ENCODE measurements at regions not wholly inside any gene's neighbourhood (a gene's known extent, or its start where the extent isn't known, plus 50 kb on each side); places are given as distances from the start of the nearest gene placed in this dataset.

- no peak for TF ChIP-seq ZNF274 (IDR thresholded peaks at IDR 0.05; ENCODE audit: low read depth, low read length)
- H3K4me3 ChIP-seq (ENCODE audit: low read length) = no peak overlapping the region
These were observed 304.3 kb upstream of the ESRRG start for GRCh38 chr1:217027403-217028080.

GRCh38 chr1:217026531-217026930 is 303.3 kb upstream of the ESRRG start:
- no peak for TF ChIP-seq ZNF274 (IDR thresholded peaks at IDR 0.05; ENCODE audit: low read depth, low read length)
- H3K4me3 ChIP-seq (ENCODE audit: low read length) = no peak overlapping the region

GRCh38 chr1:217025381-217025780 is 302.2 kb upstream of the ESRRG start:
- no peak overlapping the region for H3K4me3 ChIP-seq (ENCODE audit: low read length)
- TF ChIP-seq ZNF274 (IDR thresholded peaks at IDR 0.05; ENCODE audit: low read depth, low read length) = no peak

- H3K4me3 ChIP-seq (ENCODE audit: low read length) = no peak overlapping the region
- no peak for TF ChIP-seq ZNF274 (IDR thresholded peaks at IDR 0.05; ENCODE audit: low read depth, low read length)
These were observed 301.7 kb upstream of the ESRRG start for GRCh38 chr1:217024911-217025310.

GRCh38 chr1:217021956-217022355 is 298.7 kb upstream of the ESRRG start:
- H3K4me3 ChIP-seq (ENCODE audit: low read length) = no peak overlapping the region
- TF ChIP-seq ZNF274 (IDR thresholded peaks at IDR 0.05; ENCODE audit: low read depth, low read length) = no peak

- H3K4me3 ChIP-seq (ENCODE audit: low read length) = no peak overlapping the region
- TF ChIP-seq ZNF274 (IDR thresholded peaks at IDR 0.05; ENCODE audit: low read depth, low read length) = no peak
These were observed 298.2 kb upstream of the ESRRG start for GRCh38 chr1:217021400-217021799.

GRCh38 chr1:217019475-217019874 is 296.2 kb upstream of the ESRRG start:
- no peak for TF ChIP-seq ZNF274 (IDR thresholded peaks at IDR 0.05; ENCODE audit: low read depth, low read length)
- H3K4me3 ChIP-seq (ENCODE audit: low read length) = no peak overlapping the region

- no peak for TF ChIP-seq ZNF274 (IDR thresholded peaks at IDR 0.05; ENCODE audit: low read depth, low read length)
- no peak overlapping the region for H3K4me3 ChIP-seq (ENCODE audit: low read length)
These were observed 295.4 kb upstream of the ESRRG start for GRCh38 chr1:217018648-217019047.

- no peak overlapping the region for H3K4me3 ChIP-seq (ENCODE audit: low read length)
- TF ChIP-seq ZNF274 (IDR thresholded peaks at IDR 0.05; ENCODE audit: low read depth, low read length) = no peak
These were observed 293.9 kb upstream of the ESRRG start for GRCh38 chr1:217017165-217017564.

- no peak overlapping the region for H3K4me3 ChIP-seq (ENCODE audit: low read length)
- TF ChIP-seq ZNF274 (IDR thresholded peaks at IDR 0.05; ENCODE audit: low read depth, low read length) = no peak
These were observed 290.8 kb upstream of the ESRRG start for GRCh38 chr1:217014066-217014465.

GRCh38 chr1:217012659-217013058 is 289.4 kb upstream of the ESRRG start:
- TF ChIP-seq ZNF274 (IDR thresholded peaks at IDR 0.05; ENCODE audit: low read depth, low read length) = no peak

GRCh38 chr1:217011097-217011496 is 287.9 kb upstream of the ESRRG start:
- no peak overlapping the region for H3K4me3 ChIP-seq (ENCODE audit: low read length)
- TF ChIP-seq ZNF274 (IDR thresholded peaks at IDR 0.05; ENCODE audit: low read depth, low read length) = no peak

More at GRCh38 chr1:217012659-217013058, 289.4 kb upstream of the ESRRG start:
- H3K4me3 ChIP-seq (ENCODE audit: low read length) = no peak overlapping the region

- TF ChIP-seq ZNF274 (IDR thresholded peaks at IDR 0.05; ENCODE audit: low read depth, low read length) = no peak
- no peak overlapping the region for H3K4me3 ChIP-seq (ENCODE audit: low read length)
These were observed 287.0 kb upstream of the ESRRG start for GRCh38 chr1:217010253-217010652.

GRCh38 chr1:217009376-217009775 is 286.1 kb upstream of the ESRRG start:
- TF ChIP-seq ZNF274 (IDR thresholded peaks at IDR 0.05; ENCODE audit: low read depth, low read length) = no peak
- H3K4me3 ChIP-seq (ENCODE audit: low read length) = no peak overlapping the region

- TF ChIP-seq ZNF274 (IDR thresholded peaks at IDR 0.05; ENCODE audit: low read depth, low read length) = no peak
- no peak overlapping the region for H3K4me3 ChIP-seq (ENCODE audit: low read length)
These were observed 281.7 kb upstream of the ESRRG start for GRCh38 chr1:217004776-217005436.
